ENCODE measurements at regions not wholly inside any gene's neighbourhood (a gene's known extent, or its start where the extent isn't known, plus 50 kb on each side); places are given as distances from the start of the nearest gene placed in this dataset.
A peak's percentile ranks its signal among the peaks of the same experiment; 100 is the strongest.

GRCh38 chr6:14728396-14729024, 517.4 kb upstream of the JARID2 start:
- no peak for DNase-seq

DNA sequence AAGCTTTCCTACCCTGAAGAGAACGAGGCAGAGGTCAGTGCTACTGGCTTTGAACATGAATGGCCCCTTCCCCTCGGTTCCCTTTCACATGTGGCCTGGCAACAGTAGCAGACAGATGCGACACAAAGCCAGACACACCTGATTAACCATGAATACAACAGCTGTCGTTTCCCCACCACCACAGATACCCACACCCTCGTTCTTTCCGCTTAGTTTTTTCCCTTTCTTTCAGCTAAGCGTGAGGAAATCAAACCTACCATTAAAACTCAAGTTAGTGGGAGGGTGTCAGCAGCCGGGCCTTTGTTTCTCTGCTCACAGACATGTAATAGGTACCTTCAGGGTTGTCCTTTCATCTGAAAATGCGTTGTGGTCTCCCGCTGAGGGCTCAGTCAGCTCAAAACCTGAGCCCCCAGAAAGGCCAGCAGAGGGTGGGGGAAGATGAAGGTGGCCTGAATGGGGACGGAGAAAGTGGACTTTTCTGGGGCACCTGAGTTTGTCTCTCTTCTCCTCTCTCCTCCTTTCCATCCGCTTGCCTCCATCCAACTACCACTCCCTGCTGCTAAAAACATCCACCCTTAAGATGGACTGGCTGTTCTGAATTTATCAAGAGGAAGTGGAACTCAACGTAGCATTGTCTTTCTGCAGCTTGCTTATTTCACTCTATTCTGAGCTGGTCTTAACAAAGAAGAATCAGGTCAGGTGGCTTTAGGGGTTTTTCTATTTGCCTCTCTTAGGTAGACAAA, 516.6 kb upstream of the JARID2 start:
- DNase-seq, result no peak

- no peak for DNase-seq
Measured at GRCh38 chr6:14730654-14731053, 515.2 kb upstream of the JARID2 start.

DNA sequence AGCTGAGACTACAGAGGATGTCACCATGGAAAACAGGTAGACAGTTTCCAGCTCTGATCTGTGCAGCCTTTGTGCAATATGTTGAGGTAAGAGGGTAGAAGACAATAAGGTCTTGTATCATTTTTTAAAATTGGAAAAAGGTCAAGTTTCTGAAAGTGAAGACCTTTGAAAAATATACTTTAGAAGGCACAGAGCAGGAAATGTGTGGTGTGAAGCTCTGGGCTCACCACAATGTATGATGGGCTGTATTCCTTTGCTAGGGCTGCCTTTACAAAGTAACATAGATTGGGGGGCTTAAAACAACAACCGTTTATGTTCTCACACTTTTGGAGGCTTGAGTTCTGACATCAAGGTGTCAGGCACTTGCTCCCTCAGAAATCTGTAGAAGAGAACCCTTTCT, 514.3 kb upstream of the JARID2 start:
- no peak for DNase-seq

DNA sequence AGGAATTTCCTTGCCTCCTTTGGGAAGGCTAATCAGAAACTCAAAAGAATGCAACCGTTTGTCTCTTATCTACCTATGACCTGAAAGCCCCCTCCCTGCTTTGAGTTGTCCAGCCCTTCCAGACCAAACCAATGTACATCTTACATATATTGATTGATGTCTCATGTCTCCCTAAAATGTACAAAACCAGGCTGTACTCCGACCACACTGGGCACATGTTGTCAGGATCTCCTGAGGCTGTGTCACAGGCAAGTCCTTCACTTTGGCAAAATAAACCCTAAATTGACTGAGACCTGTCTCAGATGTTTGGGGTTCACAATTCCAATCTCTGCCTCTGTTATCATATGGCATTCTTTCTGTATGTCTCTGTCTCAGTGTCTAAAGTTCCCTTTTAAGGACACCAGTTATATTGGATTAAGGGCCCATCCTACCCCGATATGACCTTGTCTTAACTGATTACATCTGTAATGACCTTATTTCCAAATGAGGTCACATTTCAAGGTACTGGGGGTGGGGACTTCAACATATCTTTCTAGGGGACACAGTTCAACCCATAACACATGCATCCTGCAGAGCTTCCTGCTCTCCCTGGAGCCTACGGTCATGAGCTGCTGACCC, 513.5 kb upstream of the JARID2 start:
- no peak for DNase-seq

- peak; percentile 82 for DNase-seq
Measured at GRCh38 chr6:14732844-14733757, 512.8 kb upstream of the JARID2 start.

DNA sequence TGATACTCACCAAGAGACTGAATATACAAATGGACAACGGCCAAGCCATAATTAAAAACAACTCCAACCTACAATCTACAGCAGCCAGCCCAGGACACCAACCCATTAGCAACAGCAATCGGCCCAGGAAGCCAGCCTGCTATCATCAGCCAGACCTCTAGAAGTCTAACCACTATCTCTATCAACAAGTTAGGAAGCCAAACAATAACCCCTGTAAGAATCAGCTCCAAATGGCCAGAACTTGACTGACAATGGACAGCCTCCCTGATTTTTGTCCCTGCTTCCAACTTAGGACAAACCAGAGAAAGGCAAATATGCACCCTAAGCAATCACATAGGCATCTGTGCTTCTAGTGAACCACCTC, 511.8 kb upstream of the JARID2 start:
- DNase-seq, result no peak

GRCh38 chr6:14734416-14735340, 511.2 kb upstream of the JARID2 start:
- DNase-seq, result peak; percentile 69

DNA sequence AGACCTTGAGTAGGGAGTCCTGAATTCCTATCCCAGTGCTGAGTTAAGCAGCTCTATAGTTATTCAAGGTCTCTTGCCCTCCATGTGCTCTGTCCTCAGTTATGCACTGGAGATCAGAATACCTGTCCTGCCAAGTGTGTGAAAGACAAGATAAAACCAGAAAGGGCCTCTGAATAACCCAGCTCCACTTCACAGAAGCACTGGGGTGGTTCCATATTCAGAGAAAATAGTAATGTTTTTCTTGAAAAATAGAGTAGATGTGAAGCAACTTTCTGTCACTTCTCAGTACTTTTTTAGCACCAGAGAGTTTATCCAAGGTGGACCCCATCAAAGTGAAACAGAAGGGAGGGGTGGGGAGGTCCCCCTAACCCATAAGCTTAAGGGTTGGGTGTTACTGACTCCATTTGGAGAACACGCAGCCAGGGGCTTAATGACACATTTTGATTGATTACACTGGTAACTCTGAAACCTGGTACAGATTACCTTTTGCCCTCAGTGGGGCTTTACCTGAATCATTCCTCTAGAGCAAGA, 509.8 kb upstream of the JARID2 start:
- no peak for DNase-seq

GRCh38 chr6:14736554-14736953, 509.3 kb upstream of the JARID2 start:
- no peak for DNase-seq

- DNase-seq, result no peak
Measured at GRCh38 chr6:14738497-14738896, 507.4 kb upstream of the JARID2 start.

DNA sequence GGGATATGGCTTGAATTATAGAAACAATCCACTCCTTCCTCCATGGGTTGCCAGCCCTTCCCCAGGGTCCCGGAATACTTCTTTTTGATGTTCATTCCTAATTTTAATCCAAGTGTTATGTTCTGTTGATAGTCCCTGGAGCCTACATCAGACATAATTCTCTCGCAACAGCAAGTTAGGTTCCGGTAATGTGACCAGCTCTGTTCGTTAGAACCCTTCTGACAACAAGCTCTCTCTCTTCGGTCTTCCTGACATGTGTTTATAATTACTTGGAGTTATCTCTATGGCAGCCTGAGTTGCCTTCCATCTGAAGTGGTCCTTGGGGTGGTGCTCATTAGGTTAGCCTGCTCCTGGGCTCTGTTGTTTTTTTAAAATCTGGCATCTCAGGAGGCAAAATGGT, 506.9 kb upstream of the JARID2 start:
- DNase-seq, result no peak

DNA sequence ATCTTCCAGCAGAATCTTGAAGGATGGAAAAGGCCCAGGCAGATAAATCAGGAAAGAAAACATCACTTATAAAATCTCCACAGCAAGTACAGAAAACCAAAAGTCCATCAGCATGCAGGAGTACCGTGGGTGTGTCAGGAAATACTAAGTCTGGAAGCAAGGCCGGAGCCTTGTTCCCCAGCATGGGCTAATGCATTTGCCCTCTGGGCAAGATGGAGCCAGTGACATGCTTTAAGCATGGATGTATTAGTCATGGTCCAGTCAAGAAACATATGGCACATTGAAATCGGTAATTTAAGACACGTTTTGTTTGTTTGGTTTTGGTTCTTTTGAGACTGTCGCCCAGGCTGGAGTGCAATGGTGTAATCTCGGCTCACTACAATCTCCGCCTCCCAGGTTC, 506.0 kb upstream of the JARID2 start:
- DNase-seq, result no peak

GRCh38 chr6:14742171-14742570, 503.7 kb upstream of the JARID2 start:
- DNase-seq, result no peak

- DNase-seq, result no peak
Measured at GRCh38 chr6:14742680-14743079, 503.2 kb upstream of the JARID2 start.

- no peak for DNase-seq
Measured at GRCh38 chr6:14743144-14743473, 502.8 kb upstream of the JARID2 start.

GRCh38 chr6:14743474-14744211, 502.2 kb upstream of the JARID2 start:
- DNase-seq, result peak; percentile 92

DNA sequence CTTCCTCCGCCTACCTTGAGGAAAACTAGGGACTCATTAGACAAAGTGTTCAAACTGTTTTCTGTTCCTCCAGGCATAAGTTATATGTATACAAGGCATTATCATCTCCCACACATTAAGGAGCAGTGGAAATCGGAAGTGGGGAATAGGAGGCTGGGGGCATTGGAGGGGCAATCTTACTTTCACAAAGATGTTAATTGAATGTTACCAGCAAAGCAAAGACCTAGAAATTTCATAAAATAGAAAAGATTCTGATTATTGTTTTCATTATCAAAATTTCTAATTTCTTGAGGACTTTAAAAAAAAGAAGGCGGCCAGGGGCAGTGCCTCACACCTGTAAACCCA, 501.7 kb upstream of the JARID2 start:
- no peak for DNase-seq

GRCh38 chr6:14746139-14746837, 499.6 kb upstream of the JARID2 start:
- no peak for DNase-seq

GRCh38 chr6:14747881-14748520, 497.9 kb upstream of the JARID2 start:
- DNase-seq, result peak; percentile 65

Measured in stimulated activated CD4-positive, alpha-beta T cell treated with anti-CD3 and anti-CD28 coated beads, Interleukin-4, amount 100 ng/mL, for 24 hours (primary cell).